MCF 10A (cell line): ENCODE measurements at regions not wholly inside any gene's neighbourhood (a gene's known extent, or its start where the extent isn't known, plus 50 kb on each side); places are given as distances from the start of the nearest gene placed in this dataset.

Experiments used
- BruUV-seq: library from RNA; stranded (reverse); fragments of 400-500 nt; replicated peaks from 2 replicates; lab custom pipeline; 2021; lab: Mats Ljungman, UMichigan
- CTCF ChIA-PET: fragments of 300-600 bp; sonication (Branson Sonifier 250); formaldehyde crosslinking; extraction: SDS; loops from one replicate; lab custom pipeline; 2021; ENCODE audit warnings: antibody characterized with exemption, inconsistent platforms; lab: Yijun Ruan, JAX
- POLR2A ChIA-PET: fragments of 300-600, 350-650 bp; sonication (Branson Sonifier 250); formaldehyde crosslinking; extraction: SDS; loops from one replicate; lab custom pipeline; 2020; ENCODE audit warnings: antibody characterized with exemption, inconsistent platforms; lab: Yijun Ruan, JAX
- DNase-seq: peaks from one replicate; pipeline ENCODE4 v3.0.0-alpha.2; 2018; ENCODE audit not compliant: unreplicated experiment
- H3K27ac Mint-ChIP-seq: one replicate; pipeline ENCODE4 v1.8.0; 2022; ENCODE audit warnings: mild to moderate bottlenecking, low read depth, mixed read lengths; ENCODE audit not compliant: unreplicated experiment
- H3K27me3 Mint-ChIP-seq: one replicate; pipeline ENCODE4 v1.8.0; 2022; ENCODE audit warnings: mixed read lengths; ENCODE audit not compliant: insufficient read depth, unreplicated experiment
- H3K36me3 Mint-ChIP-seq: one replicate; pipeline ENCODE4 v1.8.0; 2022; ENCODE audit warnings: mild to moderate bottlenecking, moderate library complexity, mixed read lengths; ENCODE audit not compliant: insufficient read depth, unreplicated experiment
- H3K4me1 Mint-ChIP-seq: one replicate; pipeline ENCODE4 v1.8.0; 2022; ENCODE audit warnings: mixed read lengths; ENCODE audit not compliant: insufficient read depth, unreplicated experiment
- H3K4me3 Mint-ChIP-seq: one replicate; pipeline ENCODE4 v1.8.0; 2022; ENCODE audit warnings: mild to moderate bottlenecking, moderate library complexity, mixed read lengths; ENCODE audit not compliant: unreplicated experiment
- H3K9me3 Mint-ChIP-seq: one replicate; pipeline ENCODE4 v1.8.0; 2022; ENCODE audit warnings: mixed read lengths; ENCODE audit not compliant: unreplicated experiment
- CTCF ChIP-seq: fragments of 200-600 bp; IDR thresholded peaks from one replicate; pipeline ENCODE4 v1.8.0; 2022; ENCODE audit warnings: antibody characterized with exemption, mild to moderate bottlenecking; ENCODE audit not compliant: unreplicated experiment
- intact Hi-C: fragments of 100-400 bp; cut with micrococcal nuclease; formaldehyde crosslinking; loops from 2 replicates; pipeline ENCODE4 v1.14.1; 2022

DNA sequence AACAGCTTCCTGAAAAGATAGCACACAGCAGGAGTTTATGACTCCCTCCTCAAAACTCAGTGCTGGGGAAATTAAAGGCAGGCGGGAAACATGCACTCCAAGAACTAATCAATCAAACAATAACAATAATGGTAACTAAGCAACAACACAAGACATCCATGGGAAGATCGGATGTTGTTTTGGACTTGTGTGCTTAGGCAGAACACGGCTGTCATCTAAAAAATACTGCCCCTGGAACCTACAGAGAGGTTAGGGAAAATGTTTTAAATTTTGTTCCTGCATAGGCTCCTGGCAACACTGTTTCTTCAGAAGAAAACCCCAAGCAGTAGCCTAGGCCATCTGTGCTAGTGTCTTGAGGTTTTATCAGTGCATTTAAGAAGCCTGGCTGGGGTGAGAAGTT, 1378.2 kb downstream of the STIM2 start:
- Mint-ChIP-seq H3K4me1 (peaks cover 6% of the 10 kb centered on the region), H3K27me3 (no peaks in the 10 kb centered on the region), H3K36me3 (no peaks in the 10 kb centered on the region), H3K4me3 (no peak overlapping the region), H3K9me3 (no peaks in the 10 kb centered on the region), H3K27ac (no peak overlapping the region)
- no peak for TF ChIP-seq CTCF
- POLR2A ChIA-PET: no interaction called here
- intact Hi-C loops: no loop called here
- CTCF ChIA-PET: no interaction called here
- DNase-seq: no peak
- no TSS peak for BruUV-seq

- BruUV-seq: no TSS peak
- ChIA-PET POLR2A (interaction anchor here (0.7 kb wide), 1 partner anchor 320 kb away, joined by 3 read pairs; no protein-coding TSS in a partner anchor), CTCF (no interaction called here)
- H3K4me3 Mint-ChIP-seq: no peak overlapping the region
- H3K9me3 Mint-ChIP-seq: no peaks in the 10 kb centered on the region
- intact Hi-C loops: no loop called here
- peaks cover 6% of the 10 kb centered on the region for H3K4me1 Mint-ChIP-seq
- H3K27me3 Mint-ChIP-seq: no peaks in the 10 kb centered on the region
- no peaks in the 10 kb centered on the region for H3K36me3 Mint-ChIP-seq
- DNase-seq: no peak
- H3K27ac Mint-ChIP-seq: no peak overlapping the region
- no peak for TF ChIP-seq CTCF
Observed at GRCh38 chr4:28241021-28241420, 1380.4 kb downstream of the STIM2 start.

- Mint-ChIP-seq H3K4me1 (no peaks in the 10 kb centered on the region), H3K36me3 (no peaks in the 10 kb centered on the region), H3K27ac (no peak overlapping the region), H3K4me3 (no peak overlapping the region), H3K27me3 (no peaks in the 10 kb centered on the region), H3K9me3 (no peaks in the 10 kb centered on the region)
- CTCF ChIA-PET: no interaction called here
- no peak for TF ChIP-seq CTCF
- intact Hi-C loops: no loop called here
- POLR2A ChIA-PET: interaction anchor here (0.6 kb wide), 1 partner anchor 1197 kb away, joined by 3 read pairs; no protein-coding TSS in a partner anchor
- BruUV-seq: no TSS peak
- DNase-seq: peak; percentile 8
Observed at GRCh38 chr4:28247805-28248204, 1387.2 kb downstream of the STIM2 start.

DNA sequence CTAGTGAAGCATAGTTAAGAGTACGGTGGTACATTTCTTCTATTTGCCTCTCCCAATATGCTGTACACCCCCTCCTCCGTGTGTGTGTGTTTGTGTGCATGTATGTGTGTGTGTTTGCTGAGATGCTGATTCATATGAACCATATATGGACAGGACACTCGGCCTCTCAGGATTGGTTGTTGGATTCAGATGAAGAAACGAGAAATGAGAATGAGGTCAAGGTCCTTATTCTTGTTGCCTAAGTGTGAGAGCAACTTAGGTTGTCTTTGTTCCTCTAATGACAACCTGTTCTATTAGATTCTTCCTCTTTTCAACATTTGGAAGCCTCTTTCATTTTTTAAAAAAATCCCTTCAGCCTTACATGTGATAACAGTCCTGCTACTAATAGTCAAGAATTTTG, 1387.6 kb downstream of the STIM2 start:
- Mint-ChIP-seq H3K9me3 (no peaks in the 10 kb centered on the region), H3K4me3 (no peak overlapping the region), H3K27me3 (no peaks in the 10 kb centered on the region), H3K4me1 (no peaks in the 10 kb centered on the region), H3K27ac (no peak overlapping the region), H3K36me3 (no peaks in the 10 kb centered on the region)
- no TSS peak for BruUV-seq
- POLR2A ChIA-PET: interaction anchor here (0.6 kb wide), 1 partner anchor 1196 kb away, joined by 3 read pairs; no protein-coding TSS in a partner anchor
- CTCF ChIA-PET: no interaction called here
- no peak for TF ChIP-seq CTCF
- no peak for DNase-seq
- intact Hi-C loops: no loop called here
